GM18505 (cell line): ENCODE measurements at regions not wholly inside any gene's neighbourhood (a gene's known extent, or its start where the extent isn't known, plus 50 kb on each side); places are given as distances from the start of the nearest gene placed in this dataset.

ENCODE experiments used
- ATAC-seq: cut with Tn5 transposase; IDR thresholded peaks from one replicate; pipeline ENCODE4 v1.9.1; 2021; ENCODE audit not compliant: unreplicated experiment
- POLR2A ChIP-seq: IDR thresholded peaks from 4 replicates; pipeline ENCODE4 v1.6.1; 2011; ENCODE audit warnings: borderline replicate concordance; ENCODE audit not compliant: insufficient read depth, insufficient read length; ENCODE audit errors: extremely low read depth

GRCh38 chr14:61950340-61950739 is 188.1 kb downstream of the SNAPC1 start:
- ATAC-seq, result no peak
- no peak for TF ChIP-seq POLR2A

DNA sequence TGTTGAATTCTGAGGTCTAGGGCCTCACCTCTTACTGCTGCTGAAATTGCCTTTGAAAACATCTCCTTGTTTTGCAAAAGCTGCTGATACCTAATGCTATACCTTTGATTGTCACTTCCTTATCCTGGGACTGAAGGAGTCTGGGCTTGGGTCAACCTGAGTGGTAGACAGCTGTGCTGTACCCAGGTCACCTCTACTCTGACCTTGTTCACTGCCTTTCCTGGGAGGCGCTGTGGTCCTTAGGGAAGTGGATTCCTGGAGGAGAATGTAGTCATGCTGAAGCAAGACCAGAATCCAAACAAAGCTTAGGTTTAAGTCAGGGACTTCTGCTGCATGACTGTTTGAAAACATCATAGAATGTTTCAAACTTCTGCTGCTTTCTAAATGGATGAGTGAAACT is 191.4 kb downstream of the SNAPC1 start:
- ATAC-seq, result no peak
- no peak for TF ChIP-seq POLR2A

- no peak for ATAC-seq
- no peak for TF ChIP-seq POLR2A
These were observed 192.1 kb downstream of the SNAPC1 start for GRCh38 chr14:61954306-61954705.

- TF ChIP-seq POLR2A, result no peak
- no peak for ATAC-seq
These were observed 194.3 kb downstream of the SNAPC1 start for GRCh38 chr14:61956517-61956916.

- ATAC-seq, result no peak
- no peak for TF ChIP-seq POLR2A
These were observed 197.1 kb downstream of the SNAPC1 start for GRCh38 chr14:61959348-61959747.

GRCh38 chr14:61961369-61961768 is 199.1 kb downstream of the SNAPC1 start:
- no peak for TF ChIP-seq POLR2A
- no peak for ATAC-seq

DNA sequence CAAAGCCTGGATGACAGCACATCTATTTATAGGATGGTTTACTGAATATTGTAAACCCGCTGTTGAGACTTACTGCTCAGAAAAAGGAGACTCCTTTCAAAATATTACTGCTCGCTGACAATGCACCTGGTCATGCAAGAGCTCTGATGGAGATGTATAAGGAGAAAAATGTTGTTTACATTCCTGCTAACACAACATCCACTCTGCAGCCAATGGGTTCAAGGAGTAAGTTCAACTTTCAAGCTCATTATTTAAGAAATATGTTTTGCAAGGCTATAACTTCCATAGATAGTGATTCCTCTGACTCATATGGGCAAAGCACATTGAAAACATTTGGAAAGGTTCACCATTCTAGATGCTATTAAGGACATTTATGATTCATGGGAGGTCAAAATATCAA is 201.7 kb downstream of the SNAPC1 start:
- no peak for TF ChIP-seq POLR2A
- no peak for ATAC-seq

GRCh38 chr14:61965030-61965745 is 203.0 kb downstream of the SNAPC1 start:
- TF ChIP-seq POLR2A, result no peak
- ATAC-seq, result no peak

DNA sequence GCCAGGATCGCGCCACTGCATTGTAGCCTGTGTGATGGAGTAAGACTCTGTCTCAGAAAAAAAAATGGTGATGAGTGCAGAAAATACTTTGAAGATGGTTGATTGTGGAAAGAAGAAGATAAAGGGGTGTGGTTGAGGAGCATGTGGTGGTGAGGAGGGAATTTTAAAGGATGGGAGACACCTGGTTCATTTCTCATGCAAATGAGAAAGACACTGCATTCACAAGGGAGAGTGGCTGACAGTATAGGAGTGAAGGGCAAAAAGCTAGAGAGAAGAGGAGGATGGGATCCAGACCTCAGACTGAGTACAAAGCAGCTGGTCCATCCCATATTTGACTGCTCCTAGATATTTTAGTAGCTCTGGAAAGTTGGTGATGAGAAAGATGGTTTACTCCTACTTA is 206.0 kb downstream of the SNAPC1 start:
- no peak for ATAC-seq
- TF ChIP-seq POLR2A, result no peak

- TF ChIP-seq POLR2A, result no peak
- ATAC-seq, result no peak
These were observed 210.5 kb downstream of the SNAPC1 start for GRCh38 chr14:61972711-61973110.

DNA sequence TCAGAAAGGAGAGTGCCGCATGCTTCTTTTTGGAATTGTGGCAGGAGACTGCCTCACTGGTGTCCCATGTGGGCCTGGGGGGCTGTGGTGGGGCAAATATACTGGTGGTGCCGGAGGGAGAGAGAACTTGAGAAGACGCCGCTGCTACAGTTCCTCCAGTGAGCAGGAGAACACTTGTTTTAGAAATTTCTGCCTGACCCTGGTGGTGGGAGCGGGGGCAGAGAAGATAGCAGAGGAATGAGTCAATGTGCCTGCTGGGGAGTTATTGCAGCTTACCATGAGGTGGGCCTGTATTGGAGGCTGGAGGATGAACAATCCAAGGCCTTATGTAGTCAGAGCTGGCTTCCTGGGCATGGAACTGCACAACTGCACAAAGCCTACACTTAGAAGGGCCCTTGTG is 211.8 kb downstream of the SNAPC1 start:
- no peak for TF ChIP-seq POLR2A
- ATAC-seq, result no peak

GRCh38 chr14:61977217-61977616 is 215.0 kb downstream of the SNAPC1 start:
- TF ChIP-seq POLR2A, result no peak
- no peak for ATAC-seq

DNA sequence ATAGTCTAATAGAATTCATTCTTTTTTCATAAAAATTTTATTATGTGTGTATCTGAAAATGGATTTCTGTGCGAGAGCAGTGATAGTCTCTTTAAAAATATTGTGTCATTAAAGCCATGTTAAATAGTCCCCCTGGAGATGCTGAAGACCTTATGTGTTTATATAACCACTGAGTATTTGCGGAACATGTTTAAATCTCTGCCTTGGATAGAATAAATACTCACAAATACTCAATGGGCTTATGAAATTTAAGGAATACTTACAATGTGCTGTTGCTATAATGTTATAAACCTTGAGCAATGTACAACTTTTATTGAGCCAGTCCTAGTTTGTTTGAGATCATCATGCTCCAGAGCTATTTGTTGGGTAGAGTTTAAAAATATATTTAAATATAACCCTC is 226.0 kb downstream of the SNAPC1 start:
- no peak for TF ChIP-seq POLR2A
- ATAC-seq, result no peak

DNA sequence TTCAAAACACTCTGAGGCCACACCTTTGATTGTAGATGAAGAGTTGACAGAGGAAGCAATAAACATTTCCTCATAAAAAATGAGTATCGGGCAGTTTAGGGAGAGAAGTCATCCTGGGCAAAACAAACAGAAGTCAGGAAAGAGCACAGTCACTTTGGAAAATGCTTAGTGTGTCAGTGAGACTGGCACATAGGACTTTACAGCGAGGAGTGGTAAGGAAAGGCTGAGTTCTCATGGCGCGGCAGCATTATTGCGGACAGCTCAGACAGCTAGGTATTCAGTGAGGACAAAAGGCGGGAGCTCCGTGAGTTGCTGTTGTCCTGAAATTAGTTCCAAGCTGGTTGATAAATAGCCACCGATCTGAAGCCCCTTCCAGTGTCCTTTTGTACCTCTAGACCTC is 229.9 kb downstream of the SNAPC1 start:
- TF ChIP-seq POLR2A, result no peak
- no peak for ATAC-seq

DNA sequence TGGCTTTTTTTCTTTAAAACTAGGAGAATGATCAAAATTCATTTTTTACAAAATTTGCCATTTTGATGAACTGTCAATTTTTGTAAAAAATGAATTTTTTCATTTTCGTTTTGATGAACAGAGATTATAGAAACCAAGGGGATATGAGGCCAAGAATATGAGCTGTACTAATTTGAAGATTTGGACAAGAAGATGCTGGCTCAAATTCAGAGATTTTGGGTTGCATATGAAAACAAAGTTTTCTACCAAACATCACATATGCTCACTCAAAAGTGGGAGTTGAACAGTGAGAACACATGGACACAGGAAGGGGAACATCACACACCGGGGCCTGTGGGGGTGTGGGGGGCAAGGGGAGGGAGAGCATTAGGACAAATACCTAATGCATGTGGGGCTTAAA is 230.7 kb downstream of the SNAPC1 start:
- TF ChIP-seq POLR2A, result no peak
- ATAC-seq, result no peak
